HEK293T (cell line): ENCODE measurements at regions not wholly inside any gene's neighbourhood (a gene's known extent, or its start where the extent isn't known, plus 50 kb on each side); places are given as distances from the start of the nearest gene placed in this dataset.

ENCODE experiments used
- ARNT ChIP-seq: fragments of 450-650 bp; IDR thresholded peaks from 2 replicates; pipeline ENCODE4 v1.6.1; 2017; ENCODE audit warnings: mild to moderate bottlenecking
- BHLHE40 ChIP-seq: fragments of 450-650 bp; IDR thresholded peaks from 2 replicates; pipeline ENCODE4 v1.6.1; 2016; ENCODE audit warnings: mild to moderate bottlenecking, moderate library complexity, borderline replicate concordance
- ELF4 ChIP-seq: fragments of 450-650 bp; IDR thresholded peaks from 2 replicates; pipeline ENCODE4 v1.6.1; 2017; ENCODE audit warnings: antibody characterized with exemption
- FOXA1 ChIP-seq: fragments of 450-650 bp; IDR thresholded peaks from 2 replicates; pipeline ENCODE4 v1.6.1; 2016; ENCODE audit warnings: mild to moderate bottlenecking
- FOXK2 ChIP-seq: fragments of 450-650 bp; IDR thresholded peaks from 2 replicates; pipeline ENCODE4 v1.6.1; 2016; ENCODE audit warnings: mild to moderate bottlenecking
- FOXM1 ChIP-seq: fragments of 450-650 bp; IDR thresholded peaks from 2 replicates; pipeline ENCODE4 v1.6.1; 2017; ENCODE audit warnings: mild to moderate bottlenecking, borderline replicate concordance
- HDGF ChIP-seq: fragments of 450-650 bp; IDR thresholded peaks from 2 replicates; pipeline ENCODE4 v1.6.1; 2017; ENCODE audit warnings: antibody characterized with exemption, borderline replicate concordance
- L3MBTL2 ChIP-seq: fragments of 450-650 bp; conservative IDR thresholded peaks from 2 replicates; pipeline ENCODE4 v1.6.1; 2016; ENCODE audit warnings: mild to moderate bottlenecking
- LEF1 ChIP-seq: fragments of 450-650 bp; IDR thresholded peaks from 2 replicates; pipeline ENCODE4 v1.6.1; 2017; ENCODE audit warnings: mild to moderate bottlenecking, borderline replicate concordance
- NFRKB ChIP-seq: fragments of 450-650 bp; IDR thresholded peaks from 2 replicates; pipeline ENCODE4 v1.6.1; 2016; ENCODE audit warnings: mild to moderate bottlenecking, moderate library complexity
- SP1 ChIP-seq: fragments of 450-650 bp; IDR thresholded peaks from 2 replicates; pipeline ENCODE4 v1.6.1; 2017
- SUZ12 ChIP-seq: fragments of 450-650 bp; IDR thresholded peaks from 2 replicates; pipeline ENCODE4 v1.6.1; 2016; ENCODE audit warnings: mild to moderate bottlenecking
- TARDBP ChIP-seq: fragments of 450-650 bp; IDR thresholded peaks from 2 replicates; pipeline ENCODE4 v1.6.1; 2016
- ZNF384 ChIP-seq: fragments of 450-650 bp; IDR thresholded peaks from 2 replicates; pipeline ENCODE4 v1.6.1; 2016

DNA sequence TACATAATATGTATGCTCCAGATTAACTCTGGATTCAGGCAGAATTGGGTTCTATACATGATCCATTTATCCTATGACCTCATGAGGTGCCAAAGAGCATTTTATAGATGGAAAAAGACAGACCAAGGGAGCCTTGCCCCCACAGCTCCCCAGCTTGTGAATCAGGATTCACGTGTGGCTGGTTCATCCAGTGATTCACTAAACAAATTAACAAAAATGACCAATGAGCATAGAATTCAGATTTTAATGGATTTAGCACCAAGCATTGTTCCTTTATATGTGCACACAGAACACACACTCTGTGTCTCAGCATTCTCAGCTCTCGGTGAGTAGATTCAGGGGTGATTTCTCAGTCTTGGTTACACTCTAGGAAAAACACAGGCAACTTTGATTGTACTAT is 51.7 kb upstream of the BARHL2 start:
- TF ChIP-seq HDGF (no peak), BHLHE40 (no peak), ELF4 (no peak), L3MBTL2 (no peak), SUZ12 (no peak), ZNF384 (no peak), SP1 (no peak), FOXK2 (no peak), ARNT (no peak), TARDBP (no peak), LEF1 (no peak), FOXM1 (no peak), FOXA1 (no peak), NFRKB (no peak)
